K562 (cell line): ENCODE measurements at regions not wholly inside any gene's neighbourhood (a gene's known extent, or its start where the extent isn't known, plus 50 kb on each side); places are given as distances from the start of the nearest gene placed in this dataset.

Experiments
- ATAC-seq: fragments of 200-7000 bp; cut with Tn5 transposase; 3 replicates; pipeline ENCODE4 v1.9.1; 2020; ENCODE audit warnings: moderate library complexity
- BruUV-seq: library from RNA; stranded (reverse); fragments of 400-500 nt; replicated peaks from 2 replicates; lab custom pipeline; 2021; lab: Mats Ljungman, UMichigan
- CTCF ChIA-PET: fragments of 300-600 bp; formaldehyde crosslinking; extraction: SDS; loops from one replicate; lab custom pipeline; 2021; ENCODE audit warnings: low intra/inter-chr PET ratio; lab: Yijun Ruan, JAX
- POLR2A ChIA-PET: fragments of 300-600, 350-650 bp; sonication (Branson Sonifier 250); formaldehyde crosslinking; extraction: SDS; loops from one replicate; lab custom pipeline; 2021; ENCODE audit warnings: antibody characterized with exemption, inconsistent platforms; lab: Yijun Ruan, JAX
- DNase-seq, 4 experiments: peaks; one replicate each; pipeline versions ENCODE4 v3.0.0 to v3.0.0-alpha.2; 2011 to 2018; ENCODE audit warnings: low spot score in 3 of 4, mixed read lengths in 3 of 4; ENCODE audit errors: extremely low read depth in 1 of 4
- FAIRE-seq: peaks from 2 replicates; lab custom pipeline; 2011; peaks lifted over from hg19 to GRCh38; lab: Jason Lieb, UNC
- H2AFZ ChIP-seq: 2 replicates; pipeline ENCODE4 v1.6.0; 2011; ENCODE audit warnings: low read depth, low read length, control low read depth, inconsistent platforms
- H3K27ac ChIP-seq: fragments of 200-600 bp; 3 replicates; pipeline ENCODE4 v1.8.0; 2011; ENCODE audit warnings: low read depth, mild to moderate bottlenecking, control low read depth, inconsistent platforms, low read length, moderate library complexity, mixed read lengths; ENCODE audit errors: extremely low read depth
- H3K27me3 ChIP-seq, 2 experiments: fragments of 300-600 bp in 1 of 2; 2 replicates in 1 of 2; 3 replicates in 1 of 2; pipeline versions ENCODE4 v1.6.0 to v1.8.0; 2011; ENCODE audit warnings: inconsistent platforms in 2 of 2, low read length in 2 of 2, mild to moderate bottlenecking in 1 of 2, mixed read lengths in 1 of 2, moderate library complexity in 1 of 2; ENCODE audit not compliant: control insufficient read depth in 2 of 2, insufficient read depth in 2 of 2
- H3K36me3 ChIP-seq: fragments of 300-600 bp; 3 replicates; pipeline ENCODE4 v1.8.0; 2011; ENCODE audit warnings: mild to moderate bottlenecking, low read length, inconsistent platforms; ENCODE audit not compliant: control insufficient read depth, insufficient read depth
- H3K4me1 ChIP-seq, 2 experiments: fragments of 200-600 bp in 1 of 2; replicated peaks in 1 of 2; 2 replicates in 1 of 2; 3 replicates in 1 of 2; pipeline versions ENCODE4 v1.5.1 to v1.8.0; 2011; ENCODE audit warnings: inconsistent platforms in 2 of 2, low read length in 2 of 2, mild to moderate bottlenecking in 1 of 2, mixed read lengths in 1 of 2, moderate library complexity in 1 of 2; ENCODE audit not compliant: control insufficient read depth in 2 of 2, insufficient read depth in 2 of 2
- H3K4me2 ChIP-seq: 2 replicates; pipeline ENCODE4 v1.6.1; 2011; ENCODE audit warnings: low read length, control low read depth, inconsistent platforms, mixed read lengths; ENCODE audit not compliant: insufficient read depth
- H3K4me3 ChIP-seq: fragments of 200-600 bp; sonication (generic), shearing (Covaris generic); 2 replicates; pipeline ENCODE4 v1.5.1; 2016; ENCODE audit warnings: control low read depth, inconsistent platforms
- H3K79me2 ChIP-seq: fragments of 200-600 bp; 3 replicates; pipeline ENCODE4 v1.8.0; 2011; ENCODE audit warnings: low read length, inconsistent platforms; ENCODE audit not compliant: control insufficient read depth, insufficient read depth
- H3K9ac ChIP-seq, 2 experiments: 2 replicates each; pipeline versions ENCODE4 v1.6.0 to v1.6.1; 2011; ENCODE audit warnings: low read depth in 2 of 2, low read length in 2 of 2, control low read depth in 1 of 2, inconsistent platforms in 1 of 2, mild to moderate bottlenecking in 1 of 2, mixed read lengths in 1 of 2; ENCODE audit not compliant: insufficient read depth in 1 of 2
- H3K9me1 ChIP-seq: one replicate; pipeline ENCODE4 v1.6.0; 2011; ENCODE audit warnings: inconsistent platforms, mild to moderate bottlenecking, low read length, moderate library complexity; ENCODE audit not compliant: control insufficient read depth, insufficient read depth
- H3K9me3 ChIP-seq: replicated peaks from 2 replicates; pipeline ENCODE4 v1.5.1; 2011; ENCODE audit warnings: low read depth, low read length, inconsistent platforms; ENCODE audit not compliant: control insufficient read depth, insufficient read depth
- H4K20me1 ChIP-seq: replicated peaks from 2 replicates; pipeline ENCODE4 v1.6.1; 2011; ENCODE audit warnings: low read length, inconsistent platforms, mixed read lengths; ENCODE audit not compliant: control insufficient read depth, insufficient read depth
- CBFA2T3 ChIP-seq: fragments of 450-650 bp; IDR thresholded peaks from 2 replicates; pipeline ENCODE4 v1.6.1; 2017
- ELF4 ChIP-seq: fragments of 450-650 bp; formaldehyde crosslinking; IDR thresholded peaks from 2 replicates; pipeline ENCODE4 v1.4.0; 2022; ENCODE audit warnings: missing genetic modification characterization
- HCFC1 ChIP-seq: IDR thresholded peaks from 2 replicates; pipeline ENCODE4 v1.6.1; 2012; ENCODE audit warnings: low read depth, low read length, improper control_type of control experiment
- MIER1 ChIP-seq: fragments of 450-650 bp; IDR thresholded peaks from 2 replicates; pipeline ENCODE4 v1.6.1; 2016; ENCODE audit warnings: antibody characterized with exemption, mild to moderate bottlenecking, low read depth
- SIN3B ChIP-seq: fragments of 450-650 bp; IDR thresholded peaks from 2 replicates; pipeline ENCODE4 v1.6.1; 2017; ENCODE audit warnings: low read depth, mild to moderate bottlenecking, moderate library complexity
- SREBF2 ChIP-seq: sonication (generic); formaldehyde crosslinking; IDR thresholded peaks from 2 replicates; pipeline ENCODE4 v1.4.0; 2020; ENCODE audit warnings: mild to moderate bottlenecking, missing genetic modification reagents
- ZNF133 ChIP-seq: fragments of 250-450 bp; sonication (Bioruptor Pico); IDR thresholded peaks from 2 replicates; pipeline ENCODE4 v1.4.0; 2020; ENCODE audit warnings: mild to moderate bottlenecking
- ZNF217 ChIP-seq: sonication (generic); formaldehyde crosslinking; IDR thresholded peaks from 2 replicates; pipeline ENCODE4 v1.8.0; 2022; ENCODE audit warnings: mild to moderate bottlenecking, missing genetic modification reagents
- ZNF431 ChIP-seq: sonication (generic); formaldehyde crosslinking; IDR thresholded peaks from 2 replicates; pipeline ENCODE4 v1.8.0; 2022; ENCODE audit warnings: mild to moderate bottlenecking, missing genetic modification reagents
- ZNF583 ChIP-seq: fragments of 250-450 bp; sonication (Bioruptor Pico); IDR thresholded peaks from 2 replicates; pipeline ENCODE4 v1.4.0; 2020
- ZNF668 ChIP-seq: fragments of 250-450 bp; sonication (Bioruptor Pico); IDR thresholded peaks from 2 replicates; pipeline ENCODE4 v1.8.0; 2022; ENCODE audit warnings: mild to moderate bottlenecking, inconsistent platforms
- WGBS: fragments of 100-300 bp; shearing (Covaris generic); methylation state at CpG from one replicate; pipeline ENCODE4 v1.1.6; 2016; ENCODE audit warnings: low coverage, mixed read lengths; ENCODE audit not compliant: insufficient coverage; ENCODE audit errors: missing lambda C conversion rate; 5-methylcytosine and 5-hydroxymethylcytosine counted together
- in situ Hi-C: fragments of 300-500 bp; cut with MboI; formaldehyde crosslinking; loops from 4 replicates; pipeline ENCODE4 v1.15.0; 2018; ENCODE audit warnings: inconsistent platforms, mixed read lengths
- intact Hi-C: fragments of 100-400 bp; cut with micrococcal nuclease; formaldehyde crosslinking; loops from 2 replicates; pipeline ENCODE4 v1.14.2; 2022
- TF ChIP-seq, protein P1 (sequence below): fragments of 250-450 bp; sonication (Bioruptor Pico); IDR thresholded peaks from 2 replicates; pipeline ENCODE4 v1.8.0; 2021; ENCODE audit warnings: moderate library complexity, mild to moderate bottlenecking, inconsistent platforms
- TF ChIP-seq, protein P2 (sequence below): fragments of 200-600 bp; sonication (generic); IDR thresholded peaks from one replicate; pipeline ENCODE4 v1.6.1; 2012; ENCODE audit warnings: mild to moderate bottlenecking, low read depth, low read length, inconsistent platforms
- TF ChIP-seq, protein P3 (sequence below): fragments of 450-650 bp; IDR thresholded peaks from 2 replicates; pipeline ENCODE4 v1.6.1; 2016; ENCODE audit warnings: low read depth, mild to moderate bottlenecking, moderate library complexity

DNA sequence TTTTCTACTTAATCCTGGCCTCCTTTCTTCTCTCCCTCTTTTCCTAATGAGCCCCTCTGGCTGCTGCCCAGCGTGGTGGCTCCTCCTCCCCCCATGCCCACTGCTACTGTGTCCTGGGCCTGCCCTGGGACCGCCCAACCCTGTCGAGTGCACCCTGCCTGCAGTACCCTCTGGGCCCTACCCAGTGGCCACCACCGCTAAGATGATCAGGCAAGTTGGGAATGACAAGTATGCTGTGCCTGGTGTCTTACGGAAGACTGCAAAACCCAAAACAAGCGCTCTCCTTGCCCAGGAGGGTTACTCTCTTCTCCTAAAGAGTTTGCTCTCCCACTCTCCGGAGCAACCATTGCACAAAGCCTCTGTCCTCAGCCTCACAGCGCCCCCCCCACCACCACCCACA is 273.7 kb downstream of the SYK start:
- POLR2A ChIA-PET, result interaction anchor here (0.6 kb wide), 1 partner anchor 318 kb away, joined by 3 read pairs; no protein-coding TSS in a partner anchor
- Histone ChIP-seq H3K4me2 (no peak overlapping the region), H2AFZ (no peak overlapping the region), H3K79me2 (no peaks in the 10 kb centered on the region), H4K20me1 (no peaks in the 10 kb centered on the region), H3K9me3 (no peaks in the 10 kb centered on the region), H3K4me1 (no peaks in the 10 kb centered on the region; a peak in 1 of 5 replicates), H3K9me1 (no peaks in the 10 kb centered on the region), H3K9ac (no peak overlapping the region), H3K4me3 (no peak overlapping the region), H3K36me3 (no peaks in the 10 kb centered on the region), H3K27ac (no peak overlapping the region), H3K27me3 (peaks cover 0 to 34% of the 10 kb centered on the region in 2 experiments; a peak in 2 of 5 replicates)
- FAIRE-seq (no peak), ATAC-seq (no peak), DNase-seq (no peak)
- CTCF ChIA-PET, result no interaction called here
- 0% methylated on average over 2 of the region's 8 CpGs for WGBS
- intact Hi-C loops (no loop called here), in situ Hi-C loops (no loop called here)
- no TSS peak for BruUV-seq
- TF ChIP-seq, protein P1, sequence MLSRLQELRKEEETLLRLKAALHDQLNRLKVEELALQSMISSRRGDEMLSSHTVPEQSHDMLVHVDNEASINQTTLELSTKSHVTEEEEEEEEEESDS, result no peak
- TF ChIP-seq ZNF668 (CRISPR knock-in tag), result no peak
- TF ChIP-seq SREBF2 (CRISPR knock-in tag), result no peak
- TF ChIP-seq, protein P2, sequence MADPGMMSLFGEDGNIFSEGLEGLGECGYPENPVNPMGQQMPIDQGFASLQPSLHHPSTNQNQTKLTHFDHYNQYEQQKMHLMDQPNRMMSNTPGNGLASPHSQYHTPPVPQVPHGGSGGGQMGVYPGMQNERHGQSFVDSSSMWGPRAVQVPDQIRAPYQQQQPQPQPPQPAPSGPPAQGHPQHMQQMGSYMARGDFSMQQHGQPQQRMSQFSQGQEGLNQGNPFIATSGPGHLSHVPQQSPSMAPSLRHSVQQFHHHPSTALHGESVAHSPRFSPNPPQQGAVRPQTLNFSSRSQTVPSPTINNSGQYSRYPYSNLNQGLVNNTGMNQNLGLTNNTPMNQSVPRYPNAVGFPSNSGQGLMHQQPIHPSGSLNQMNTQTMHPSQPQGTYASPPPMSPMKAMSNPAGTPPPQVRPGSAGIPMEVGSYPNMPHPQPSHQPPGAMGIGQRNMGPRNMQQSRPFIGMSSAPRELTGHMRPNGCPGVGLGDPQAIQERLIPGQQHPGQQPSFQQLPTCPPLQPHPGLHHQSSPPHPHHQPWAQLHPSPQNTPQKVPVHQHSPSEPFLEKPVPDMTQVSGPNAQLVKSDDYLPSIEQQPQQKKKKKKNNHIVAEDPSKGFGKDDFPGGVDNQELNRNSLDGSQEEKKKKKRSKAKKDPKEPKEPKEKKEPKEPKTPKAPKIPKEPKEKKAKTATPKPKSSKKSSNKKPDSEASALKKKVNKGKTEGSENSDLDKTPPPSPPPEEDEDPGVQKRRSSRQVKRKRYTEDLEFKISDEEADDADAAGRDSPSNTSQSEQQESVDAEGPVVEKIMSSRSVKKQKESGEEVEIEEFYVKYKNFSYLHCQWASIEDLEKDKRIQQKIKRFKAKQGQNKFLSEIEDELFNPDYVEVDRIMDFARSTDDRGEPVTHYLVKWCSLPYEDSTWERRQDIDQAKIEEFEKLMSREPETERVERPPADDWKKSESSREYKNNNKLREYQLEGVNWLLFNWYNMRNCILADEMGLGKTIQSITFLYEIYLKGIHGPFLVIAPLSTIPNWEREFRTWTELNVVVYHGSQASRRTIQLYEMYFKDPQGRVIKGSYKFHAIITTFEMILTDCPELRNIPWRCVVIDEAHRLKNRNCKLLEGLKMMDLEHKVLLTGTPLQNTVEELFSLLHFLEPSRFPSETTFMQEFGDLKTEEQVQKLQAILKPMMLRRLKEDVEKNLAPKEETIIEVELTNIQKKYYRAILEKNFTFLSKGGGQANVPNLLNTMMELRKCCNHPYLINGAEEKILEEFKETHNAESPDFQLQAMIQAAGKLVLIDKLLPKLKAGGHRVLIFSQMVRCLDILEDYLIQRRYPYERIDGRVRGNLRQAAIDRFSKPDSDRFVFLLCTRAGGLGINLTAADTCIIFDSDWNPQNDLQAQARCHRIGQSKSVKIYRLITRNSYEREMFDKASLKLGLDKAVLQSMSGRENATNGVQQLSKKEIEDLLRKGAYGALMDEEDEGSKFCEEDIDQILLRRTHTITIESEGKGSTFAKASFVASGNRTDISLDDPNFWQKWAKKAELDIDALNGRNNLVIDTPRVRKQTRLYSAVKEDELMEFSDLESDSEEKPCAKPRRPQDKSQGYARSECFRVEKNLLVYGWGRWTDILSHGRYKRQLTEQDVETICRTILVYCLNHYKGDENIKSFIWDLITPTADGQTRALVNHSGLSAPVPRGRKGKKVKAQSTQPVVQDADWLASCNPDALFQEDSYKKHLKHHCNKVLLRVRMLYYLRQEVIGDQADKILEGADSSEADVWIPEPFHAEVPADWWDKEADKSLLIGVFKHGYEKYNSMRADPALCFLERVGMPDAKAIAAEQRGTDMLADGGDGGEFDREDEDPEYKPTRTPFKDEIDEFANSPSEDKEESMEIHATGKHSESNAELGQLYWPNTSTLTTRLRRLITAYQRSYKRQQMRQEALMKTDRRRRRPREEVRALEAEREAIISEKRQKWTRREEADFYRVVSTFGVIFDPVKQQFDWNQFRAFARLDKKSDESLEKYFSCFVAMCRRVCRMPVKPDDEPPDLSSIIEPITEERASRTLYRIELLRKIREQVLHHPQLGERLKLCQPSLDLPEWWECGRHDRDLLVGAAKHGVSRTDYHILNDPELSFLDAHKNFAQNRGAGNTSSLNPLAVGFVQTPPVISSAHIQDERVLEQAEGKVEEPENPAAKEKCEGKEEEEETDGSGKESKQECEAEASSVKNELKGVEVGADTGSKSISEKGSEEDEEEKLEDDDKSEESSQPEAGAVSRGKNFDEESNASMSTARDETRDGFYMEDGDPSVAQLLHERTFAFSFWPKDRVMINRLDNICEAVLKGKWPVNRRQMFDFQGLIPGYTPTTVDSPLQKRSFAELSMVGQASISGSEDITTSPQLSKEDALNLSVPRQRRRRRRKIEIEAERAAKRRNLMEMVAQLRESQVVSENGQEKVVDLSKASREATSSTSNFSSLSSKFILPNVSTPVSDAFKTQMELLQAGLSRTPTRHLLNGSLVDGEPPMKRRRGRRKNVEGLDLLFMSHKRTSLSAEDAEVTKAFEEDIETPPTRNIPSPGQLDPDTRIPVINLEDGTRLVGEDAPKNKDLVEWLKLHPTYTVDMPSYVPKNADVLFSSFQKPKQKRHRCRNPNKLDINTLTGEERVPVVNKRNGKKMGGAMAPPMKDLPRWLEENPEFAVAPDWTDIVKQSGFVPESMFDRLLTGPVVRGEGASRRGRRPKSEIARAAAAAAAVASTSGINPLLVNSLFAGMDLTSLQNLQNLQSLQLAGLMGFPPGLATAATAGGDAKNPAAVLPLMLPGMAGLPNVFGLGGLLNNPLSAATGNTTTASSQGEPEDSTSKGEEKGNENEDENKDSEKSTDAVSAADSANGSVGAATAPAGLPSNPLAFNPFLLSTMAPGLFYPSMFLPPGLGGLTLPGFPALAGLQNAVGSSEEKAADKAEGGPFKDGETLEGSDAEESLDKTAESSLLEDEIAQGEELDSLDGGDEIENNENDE, result no peak
- TF ChIP-seq CBFA2T3, result no peak
- no peak for TF ChIP-seq SIN3B
- no peak for TF ChIP-seq ZNF431 (CRISPR knock-in tag)
- no peak for TF ChIP-seq HCFC1
- TF ChIP-seq, protein P3, sequence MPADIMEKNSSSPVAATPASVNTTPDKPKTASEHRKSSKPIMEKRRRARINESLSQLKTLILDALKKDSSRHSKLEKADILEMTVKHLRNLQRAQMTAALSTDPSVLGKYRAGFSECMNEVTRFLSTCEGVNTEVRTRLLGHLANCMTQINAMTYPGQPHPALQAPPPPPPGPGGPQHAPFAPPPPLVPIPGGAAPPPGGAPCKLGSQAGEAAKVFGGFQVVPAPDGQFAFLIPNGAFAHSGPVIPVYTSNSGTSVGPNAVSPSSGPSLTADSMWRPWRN, result no peak
- TF ChIP-seq ZNF217 (CRISPR knock-in tag), result no peak
- no peak for TF ChIP-seq MIER1
- no peak for TF ChIP-seq ZNF133 (CRISPR knock-in tag)
- TF ChIP-seq ZNF583 (CRISPR knock-in tag), result no peak
- no peak for TF ChIP-seq ELF4
